Left lung (tissue), 4 donors: ENCODE measurements at regions not wholly inside any gene's neighbourhood (a gene's known extent, or its start where the extent isn't known, plus 50 kb on each side); places are given as distances from the start of the nearest gene placed in this dataset.

ENCODE experiments used
- ATAC-seq: fragments of 200-7000 bp; cut with Tn5 transposase; one replicate; pipeline ENCODE4 v1.9.1; 2020; ENCODE audit warnings: moderate library complexity
- DNase-seq, 4 donors: peaks; one replicate each; pipeline ENCODE4 v3.0.0-alpha.2; 2013 to 2020
- H3K27ac ChIP-seq, 2 donors: fragments of 200-600 bp; sonication (generic) in 1 of 2; one replicate each; pipeline versions ENCODE4 v1.5.0 to v1.8.0; 2020 to 2021
- H3K27me3 ChIP-seq, 2 donors: fragments of 200-600 bp; sonication (generic) in 1 of 2; one replicate each; pipeline versions ENCODE4 v1.5.0 to v1.8.0; 2020 to 2021
- H3K36me3 ChIP-seq, 2 donors: fragments of 200-600 bp; sonication (generic) in 1 of 2; one replicate each; pipeline versions ENCODE4 v1.5.0 to v1.8.0; 2020 to 2021
- H3K4me1 ChIP-seq, 2 donors: fragments of 200-600 bp; one replicate each; pipeline ENCODE4 v1.8.0; 2021
- H3K4me3 ChIP-seq, 2 donors: fragments of 200-600 bp; sonication (generic) in 1 of 2; one replicate each; pipeline versions ENCODE4 v1.5.0 to v1.8.0; 2020 to 2021; ENCODE audit warnings: mild to moderate bottlenecking in 1 of 2
- H3K9me3 ChIP-seq, 2 donors: fragments of 200-600 bp; sonication (generic) in 1 of 2; one replicate each; pipeline versions ENCODE4 v1.5.0 to v1.8.0; 2020 to 2021
- intact Hi-C, 2 donors: fragments of 100-400 bp; cut with DNase I; formaldehyde crosslinking; loops; one replicate each; pipeline versions ENCODE4 v1.11.2 to v1.14.2; 2022
- TF ChIP-seq, protein P1 (sequence below), 2 donors: fragments of 200-600 bp; sonication (generic) in 1 of 2; IDR thresholded peaks; one replicate each; pipeline versions ENCODE4 v1.5.0 to v1.8.0; 2021; ENCODE audit warnings: antibody characterized with exemption in 2 of 2
- donor health status: DM: no; HTN: yes; CAD: no.
- donor health status: DM: no; HTN: no; CAD: no.

DNA sequence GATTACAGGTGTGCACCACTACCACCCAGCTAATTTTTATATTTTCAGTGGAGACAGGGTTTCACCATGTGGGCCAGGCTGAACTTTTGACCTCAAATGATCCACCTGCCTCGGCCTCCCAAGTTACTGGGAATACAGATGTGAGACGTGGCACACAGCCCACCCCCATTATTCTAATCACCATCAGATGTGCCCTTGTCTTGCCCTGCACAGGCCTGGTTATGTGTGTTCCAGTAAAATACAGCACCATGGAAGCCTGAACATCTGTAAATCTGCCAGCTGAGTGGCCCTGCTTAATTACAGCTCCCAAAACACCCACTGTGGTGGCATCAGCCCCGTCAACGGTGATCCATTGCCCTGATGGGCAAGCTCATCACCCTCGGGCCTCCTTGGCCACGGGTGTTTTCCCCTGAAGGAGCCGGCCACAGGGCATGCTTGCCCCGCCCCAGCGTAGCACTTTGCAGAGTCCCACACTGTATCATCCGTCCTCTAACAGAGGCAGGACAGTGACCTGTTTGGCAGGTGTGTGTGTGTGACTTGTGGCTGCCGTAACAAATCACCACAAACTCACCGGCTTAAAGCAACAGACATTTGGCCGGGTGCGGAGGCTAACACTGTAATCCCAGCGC, 74.5 kb downstream of the RBFOX3 start:
- ATAC-seq = no peak
- Histone ChIP-seq H3K4me1 (no peaks in the 10 kb centered on the region), H3K9me3 (no peaks in the 10 kb centered on the region), H3K36me3 (no peaks in the 10 kb centered on the region), H3K27me3 (peaks cover 0 to 40% of the 10 kb centered on the region in 2 donors), H3K27ac (no peak overlapping the region), H3K4me3 (no peak overlapping the region)
- peak in 1 of 4 donors; percentile 54 for DNase-seq
- intact Hi-C loops = no loop called here
- TF ChIP-seq, protein P1, sequence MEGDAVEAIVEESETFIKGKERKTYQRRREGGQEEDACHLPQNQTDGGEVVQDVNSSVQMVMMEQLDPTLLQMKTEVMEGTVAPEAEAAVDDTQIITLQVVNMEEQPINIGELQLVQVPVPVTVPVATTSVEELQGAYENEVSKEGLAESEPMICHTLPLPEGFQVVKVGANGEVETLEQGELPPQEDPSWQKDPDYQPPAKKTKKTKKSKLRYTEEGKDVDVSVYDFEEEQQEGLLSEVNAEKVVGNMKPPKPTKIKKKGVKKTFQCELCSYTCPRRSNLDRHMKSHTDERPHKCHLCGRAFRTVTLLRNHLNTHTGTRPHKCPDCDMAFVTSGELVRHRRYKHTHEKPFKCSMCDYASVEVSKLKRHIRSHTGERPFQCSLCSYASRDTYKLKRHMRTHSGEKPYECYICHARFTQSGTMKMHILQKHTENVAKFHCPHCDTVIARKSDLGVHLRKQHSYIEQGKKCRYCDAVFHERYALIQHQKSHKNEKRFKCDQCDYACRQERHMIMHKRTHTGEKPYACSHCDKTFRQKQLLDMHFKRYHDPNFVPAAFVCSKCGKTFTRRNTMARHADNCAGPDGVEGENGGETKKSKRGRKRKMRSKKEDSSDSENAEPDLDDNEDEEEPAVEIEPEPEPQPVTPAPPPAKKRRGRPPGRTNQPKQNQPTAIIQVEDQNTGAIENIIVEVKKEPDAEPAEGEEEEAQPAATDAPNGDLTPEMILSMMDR (IDR thresholded peaks at IDR 0.05) = no peak

GRCh38 chr17:79535728-79536025, 75.2 kb downstream of the RBFOX3 start:
- TF ChIP-seq, protein P1 (IDR thresholded peaks at IDR 0.05) = no peak
- peaks cover 0 to 45% of the 10 kb centered on the region in 2 donors for H3K27me3 ChIP-seq
- no peak for DNase-seq
- no peaks in the 10 kb centered on the region for H3K9me3 ChIP-seq
- intact Hi-C loops = no loop called here
- no peaks in the 10 kb centered on the region for H3K36me3 ChIP-seq
- no peak overlapping the region for H3K27ac ChIP-seq
- ATAC-seq = no peak
- no peaks in the 10 kb centered on the region for H3K4me1 ChIP-seq
- H3K4me3 ChIP-seq = no peak overlapping the region

- no peak overlapping the region for H3K27ac ChIP-seq
- peak in 1 of 4 donors; percentile 58 for DNase-seq
These were observed 75.8 kb downstream of the RBFOX3 start for GRCh38 chr17:79534851-79535727.

GRCh38 chr17:79534111-79534510, 76.7 kb downstream of the RBFOX3 start:
- Histone ChIP-seq H3K4me3 (no peak overlapping the region), H3K27ac (no peak overlapping the region), H3K27me3 (peaks cover 0 to 54% of the 10 kb centered on the region in 2 donors), H3K36me3 (no peaks in the 10 kb centered on the region), H3K9me3 (no peaks in the 10 kb centered on the region), H3K4me1 (no peaks in the 10 kb centered on the region)
- intact Hi-C loops = no loop called here
- DNase-seq (peak in 1 of 4 donors; percentile 13), ATAC-seq (no peak)
- TF ChIP-seq, protein P1 (IDR thresholded peaks at IDR 0.05) = no peak

More at GRCh38 chr17:79534851-79535727, 75.8 kb downstream of the RBFOX3 start:
- intact Hi-C loops = no loop called here
- H3K9me3 ChIP-seq = no peaks in the 10 kb centered on the region
- no peaks in the 10 kb centered on the region for H3K36me3 ChIP-seq
- H3K27me3 ChIP-seq = peaks cover 0 to 45% of the 10 kb centered on the region in 2 donors
- ATAC-seq = no peak
- TF ChIP-seq, protein P1 (IDR thresholded peaks at IDR 0.05) = no peak
- H3K4me1 ChIP-seq = no peaks in the 10 kb centered on the region
- no peak overlapping the region for H3K4me3 ChIP-seq

- ATAC-seq (no peak), DNase-seq (peak in 1 of 4 donors; percentile 35)
- Histone ChIP-seq H3K36me3 (no peaks in the 10 kb centered on the region), H3K4me3 (no peak overlapping the region), H3K9me3 (no peaks in the 10 kb centered on the region), H3K27me3 (peaks cover 0 to 62% of the 10 kb centered on the region in 2 donors), H3K4me1 (no peaks in the 10 kb centered on the region), H3K27ac (no peak overlapping the region)
- intact Hi-C loops = no loop called here
- TF ChIP-seq, protein P1 (IDR thresholded peaks at IDR 0.05) = no peak
These were observed 77.7 kb downstream of the RBFOX3 start for GRCh38 chr17:79533116-79533515.
